ENCODE measurements at regions not wholly inside any gene's neighbourhood (a gene's known extent, or its start where the extent isn't known, plus 50 kb on each side); places are given as distances from the start of the nearest gene placed in this dataset.

- DNase-seq, result peak in 1 of 2 experiments; percentile 36
- H3K9me3 Mint-ChIP-seq (ENCODE audit: unreplicated experiment), result peaks cover 7% of the 10 kb centered on the region
- H3K27me3 ChIP-seq (replicated peaks; ENCODE audit: control insufficient read depth, insufficient read depth, low read length), result no peaks in the 10 kb centered on the region
- no peaks in the 10 kb centered on the region for H3K27me3 Mint-ChIP-seq (ENCODE audit: insufficient read depth, unreplicated experiment)
- H3K36me3 Mint-ChIP-seq (ENCODE audit: insufficient read depth, unreplicated experiment), result no peaks in the 10 kb centered on the region
- ChIA-PET CTCF (no interaction called here), POLR2A (no interaction called here)
- BruUV-seq (replicated peaks), result no TSS peak
- peaks cover 8% of the 10 kb centered on the region for H3K4me1 Mint-ChIP-seq (ENCODE audit: low read depth, unreplicated experiment)
- no peaks in the 10 kb centered on the region for H3K9me3 ChIP-seq
- H3K4me3 ChIP-seq (ENCODE audit: low read depth, low read length), result no peak overlapping the region
- peaks cover 18% of the 10 kb centered on the region for H3K4me1 ChIP-seq
- no peaks in the 10 kb centered on the region for H3K36me3 ChIP-seq (ENCODE audit: control insufficient read depth, insufficient read depth, low read length)
- no peak for TF ChIP-seq CTCF (IDR thresholded peaks at IDR 0.05; ENCODE audit: insufficient read depth in 1 of 2, low read depth in 1 of 2, low read length in 1 of 2, severe bottlenecking in 1 of 2, unreplicated experiment in 1 of 2)
- intact Hi-C loops (cut with micrococcal nuclease; ENCODE audit: unreplicated experiment), result no loop called here
- H3K4me3 Mint-ChIP-seq (ENCODE audit: unreplicated experiment), result no peak overlapping the region
- H3K27ac Mint-ChIP-seq (ENCODE audit: unreplicated experiment), result no peak overlapping the region
These were observed 150.2 kb upstream of the PLEKHG7 start for GRCh38 chr12:92552412-92553108.

GRCh38 chr12:92551853-92552397 is 150.9 kb upstream of the PLEKHG7 start:
- H3K36me3 ChIP-seq (ENCODE audit: control insufficient read depth, insufficient read depth, low read length), result no peaks in the 10 kb centered on the region
- peaks cover 2% of the 10 kb centered on the region for H3K4me1 Mint-ChIP-seq (ENCODE audit: low read depth, unreplicated experiment)
- no peak overlapping the region for H3K4me3 ChIP-seq (ENCODE audit: low read depth, low read length)
- no TSS peak for BruUV-seq (replicated peaks)
- ChIA-PET CTCF (no interaction called here), POLR2A (no interaction called here)
- intact Hi-C loops (cut with micrococcal nuclease; ENCODE audit: unreplicated experiment), result no loop called here
- H3K4me1 ChIP-seq, result peaks cover 20% of the 10 kb centered on the region
- H3K36me3 Mint-ChIP-seq (ENCODE audit: insufficient read depth, unreplicated experiment), result no peaks in the 10 kb centered on the region
- H3K27me3 Mint-ChIP-seq (ENCODE audit: insufficient read depth, unreplicated experiment), result no peaks in the 10 kb centered on the region
- H3K27me3 ChIP-seq (replicated peaks; ENCODE audit: control insufficient read depth, insufficient read depth, low read length), result no peaks in the 10 kb centered on the region
- TF ChIP-seq CTCF (IDR thresholded peaks at IDR 0.05; ENCODE audit: insufficient read depth in 1 of 2, low read depth in 1 of 2, low read length in 1 of 2, severe bottlenecking in 1 of 2, unreplicated experiment in 1 of 2), result no peak
- H3K9me3 Mint-ChIP-seq (ENCODE audit: unreplicated experiment), result peaks cover 5% of the 10 kb centered on the region
- no peak overlapping the region for H3K4me3 Mint-ChIP-seq (ENCODE audit: unreplicated experiment)
- no peaks in the 10 kb centered on the region for H3K9me3 ChIP-seq
- no peak overlapping the region for H3K27ac Mint-ChIP-seq (ENCODE audit: unreplicated experiment)
- no peak for DNase-seq

- Histone ChIP-seq H3K27me3 (replicated peaks; ENCODE audit: control insufficient read depth, insufficient read depth, low read length) (no peaks in the 10 kb centered on the region), H3K4me3 (ENCODE audit: low read depth, low read length) (no peak overlapping the region), H3K9me3 (no peaks in the 10 kb centered on the region), H3K4me1 (peaks cover 27% of the 10 kb centered on the region), H3K36me3 (ENCODE audit: control insufficient read depth, insufficient read depth, low read length) (no peaks in the 10 kb centered on the region)
- no TSS peak for BruUV-seq (replicated peaks)
- intact Hi-C loops (cut with micrococcal nuclease; ENCODE audit: unreplicated experiment), result no loop called here
- DNase-seq, result no peak
- ChIA-PET POLR2A (no interaction called here), CTCF (no interaction called here)
- H3K27ac Mint-ChIP-seq (ENCODE audit: unreplicated experiment), result no peak overlapping the region
- H3K4me3 Mint-ChIP-seq (ENCODE audit: unreplicated experiment), result no peak overlapping the region
- H3K4me1 Mint-ChIP-seq (ENCODE audit: low read depth, unreplicated experiment), result no peaks in the 10 kb centered on the region
- H3K9me3 Mint-ChIP-seq (ENCODE audit: unreplicated experiment), result no peaks in the 10 kb centered on the region
- TF ChIP-seq CTCF (IDR thresholded peaks at IDR 0.05; ENCODE audit: insufficient read depth in 1 of 2, low read depth in 1 of 2, low read length in 1 of 2, severe bottlenecking in 1 of 2, unreplicated experiment in 1 of 2), result no peak
- no peaks in the 10 kb centered on the region for H3K27me3 Mint-ChIP-seq (ENCODE audit: insufficient read depth, unreplicated experiment)
- no peaks in the 10 kb centered on the region for H3K36me3 Mint-ChIP-seq (ENCODE audit: insufficient read depth, unreplicated experiment)
These were observed 151.6 kb upstream of the PLEKHG7 start for GRCh38 chr12:92551210-92551609.

All from Caco-2 (cell line).